GM18511 (cell line): ENCODE measurements at regions not wholly inside any gene's neighbourhood (a gene's known extent, or its start where the extent isn't known, plus 50 kb on each side); places are given as distances from the start of the nearest gene placed in this dataset.
"Not testable (repeated sequence)": the region's sequence is repeated elsewhere in the genome, so short reads cannot be mapped to it uniquely, and the experiment has no call there.

ENCODE experiments used
- ATAC-seq: cut with Tn5 transposase; IDR thresholded peaks from one replicate; pipeline ENCODE4 v1.9.1; 2021; ENCODE audit warnings: mild to moderate bottlenecking, moderate library complexity; ENCODE audit not compliant: unreplicated experiment

DNA sequence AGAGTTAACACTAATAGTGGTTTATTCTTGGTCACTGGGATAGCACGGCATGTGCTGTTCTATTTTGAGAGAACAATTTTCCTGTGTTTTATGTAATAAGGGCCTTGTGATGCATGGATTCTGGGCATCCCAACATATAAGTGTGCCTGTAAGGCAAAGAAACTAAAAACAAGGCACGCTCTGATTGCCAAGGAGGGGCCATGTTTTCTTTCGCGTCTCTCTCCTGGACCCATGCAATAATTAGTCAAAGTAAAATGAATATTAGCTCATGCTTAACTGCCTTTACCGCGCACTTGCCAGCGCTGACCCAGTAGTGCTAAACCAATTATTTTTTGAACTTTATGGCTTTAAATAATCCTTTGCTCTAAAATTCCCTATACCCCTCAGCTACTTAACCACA, 140.9 kb downstream of the PSAT1 start:
- no peak for ATAC-seq

DNA sequence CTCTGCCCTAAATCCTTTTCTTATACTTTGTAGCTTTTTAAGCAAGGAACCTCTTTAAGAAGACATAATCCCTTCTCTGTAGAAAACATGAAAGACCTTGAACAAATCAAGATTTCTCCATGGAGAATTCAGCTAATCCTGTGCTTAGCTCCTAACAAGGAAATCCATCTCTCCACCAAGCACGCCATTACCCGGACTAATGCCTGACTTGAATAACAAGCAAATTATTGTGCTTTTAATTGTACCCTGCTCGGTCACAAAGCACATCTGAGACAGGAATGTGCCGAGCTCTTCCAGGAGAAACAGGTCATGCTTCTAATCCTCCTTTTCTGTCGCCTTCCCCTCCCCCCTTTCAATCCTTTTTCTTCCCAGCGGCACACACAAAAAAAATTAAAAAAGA, 141.3 kb downstream of the PSAT1 start:
- no peak for ATAC-seq

DNA sequence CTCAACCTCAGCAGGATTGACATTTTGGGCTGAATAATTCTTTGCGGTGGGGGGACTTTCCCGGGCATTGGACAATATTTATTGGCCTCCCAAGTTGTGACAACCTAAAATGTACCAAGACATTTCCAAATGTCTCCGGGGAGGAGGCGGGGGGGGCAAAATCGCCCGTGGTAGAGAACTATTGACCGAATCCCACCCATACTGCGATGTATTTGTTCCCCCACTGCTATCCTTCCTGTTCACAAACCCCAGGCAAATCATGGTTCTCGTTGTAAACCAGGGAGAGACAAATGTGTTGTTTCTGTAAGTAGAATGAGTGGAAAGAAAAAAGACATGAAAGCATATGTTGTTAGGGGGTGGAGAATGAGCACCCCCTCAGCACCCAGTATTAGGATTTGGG, 141.9 kb downstream of the PSAT1 start:
- no peak for ATAC-seq

DNA sequence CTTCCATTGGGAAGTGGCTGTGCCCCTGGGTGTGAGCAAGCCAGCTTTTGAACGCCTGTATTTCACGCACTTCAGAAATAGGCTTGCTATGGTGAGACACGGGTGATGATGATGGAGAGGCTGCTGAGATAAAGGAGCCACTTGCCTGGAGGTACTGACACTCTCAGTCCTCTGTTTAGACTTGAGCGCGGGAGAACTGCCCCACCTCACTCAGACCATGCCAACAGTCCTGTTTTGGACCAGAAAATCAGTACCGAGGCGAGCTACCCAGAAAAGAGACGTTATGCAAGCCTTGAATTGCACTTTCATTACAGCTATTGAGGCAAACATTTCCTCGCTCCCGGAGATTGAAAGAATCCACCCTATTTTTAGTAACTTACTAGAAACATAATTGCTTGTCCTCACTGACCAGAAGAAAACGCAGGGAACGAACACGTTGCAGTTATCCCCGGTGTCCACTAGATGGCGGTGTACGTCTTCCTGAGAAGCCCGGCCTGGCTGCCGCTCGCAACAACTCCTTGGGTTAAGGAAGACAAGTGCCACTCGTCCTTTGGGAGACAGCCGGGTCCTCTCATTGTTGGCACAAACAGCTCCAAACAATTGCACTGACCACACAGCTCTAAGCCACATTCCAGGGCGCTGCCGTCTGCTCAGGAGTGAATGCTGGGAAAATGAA, 142.4 kb downstream of the PSAT1 start:
- ATAC-seq: peak; percentile 93

DNA sequence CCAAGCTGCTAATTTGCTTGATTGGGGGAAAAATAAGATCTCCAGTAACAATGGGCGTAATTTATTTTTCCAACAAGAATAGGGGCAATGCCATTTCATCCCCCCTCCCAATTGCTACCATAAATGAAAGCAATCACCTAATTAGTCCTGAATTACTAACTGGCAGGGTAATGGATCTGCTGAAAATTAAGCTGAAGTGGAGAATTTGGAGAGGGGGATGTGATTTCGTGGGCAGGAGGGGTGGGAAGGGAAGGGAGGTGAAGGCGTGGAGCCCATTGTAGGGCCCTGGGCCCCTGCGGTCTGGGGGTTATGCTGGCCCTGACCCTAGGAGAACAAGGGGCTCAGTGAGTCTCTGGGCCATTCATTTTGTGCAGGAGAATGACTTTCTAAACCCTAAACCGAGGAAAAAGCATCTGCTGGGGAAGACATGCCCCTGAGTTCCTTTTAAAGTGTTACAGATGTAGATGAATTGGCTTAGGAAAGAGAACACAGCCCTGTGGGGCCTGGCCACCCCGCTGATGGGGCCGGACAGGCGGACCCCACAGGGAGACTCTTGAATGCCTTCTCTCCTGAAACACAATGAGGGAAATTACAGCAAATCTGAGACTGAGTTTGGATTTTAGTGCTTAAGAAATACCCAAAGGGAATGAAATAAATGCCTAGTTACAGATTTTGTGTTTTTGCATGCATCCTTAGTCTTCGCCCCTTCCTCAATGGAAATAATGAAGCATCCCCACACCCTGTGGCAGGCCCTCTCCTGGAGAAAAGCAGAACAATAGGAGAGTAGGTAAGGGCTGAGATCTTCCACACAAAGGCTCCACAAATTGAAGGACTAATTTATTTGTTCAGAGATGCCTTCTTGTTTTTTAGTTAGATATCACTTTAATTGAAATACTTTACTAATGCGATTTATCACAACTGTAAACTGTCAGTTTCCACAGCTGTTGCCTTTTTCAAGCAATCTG, 143.2 kb downstream of the PSAT1 start:
- ATAC-seq: no peak

DNA sequence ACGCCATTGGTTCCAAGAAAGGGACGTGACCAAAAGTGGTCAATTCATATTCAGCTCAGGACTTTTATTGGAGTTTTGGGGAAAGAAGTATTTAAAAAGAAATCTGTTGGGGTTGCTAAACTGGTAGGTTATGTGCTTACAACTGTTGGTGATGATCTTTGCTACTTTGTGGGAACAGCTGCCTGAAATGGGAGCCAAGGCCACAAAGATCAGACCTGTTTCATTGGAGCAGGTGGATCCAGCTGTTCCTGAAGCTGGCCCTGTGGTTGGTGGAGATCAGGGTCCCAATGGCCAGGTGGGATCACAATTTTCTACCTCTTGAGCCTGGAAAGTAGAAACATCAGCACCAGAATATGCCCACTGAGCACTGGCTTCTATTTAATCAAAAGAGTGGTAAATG, 144.5 kb downstream of the PSAT1 start:
- ATAC-seq: no peak

DNA sequence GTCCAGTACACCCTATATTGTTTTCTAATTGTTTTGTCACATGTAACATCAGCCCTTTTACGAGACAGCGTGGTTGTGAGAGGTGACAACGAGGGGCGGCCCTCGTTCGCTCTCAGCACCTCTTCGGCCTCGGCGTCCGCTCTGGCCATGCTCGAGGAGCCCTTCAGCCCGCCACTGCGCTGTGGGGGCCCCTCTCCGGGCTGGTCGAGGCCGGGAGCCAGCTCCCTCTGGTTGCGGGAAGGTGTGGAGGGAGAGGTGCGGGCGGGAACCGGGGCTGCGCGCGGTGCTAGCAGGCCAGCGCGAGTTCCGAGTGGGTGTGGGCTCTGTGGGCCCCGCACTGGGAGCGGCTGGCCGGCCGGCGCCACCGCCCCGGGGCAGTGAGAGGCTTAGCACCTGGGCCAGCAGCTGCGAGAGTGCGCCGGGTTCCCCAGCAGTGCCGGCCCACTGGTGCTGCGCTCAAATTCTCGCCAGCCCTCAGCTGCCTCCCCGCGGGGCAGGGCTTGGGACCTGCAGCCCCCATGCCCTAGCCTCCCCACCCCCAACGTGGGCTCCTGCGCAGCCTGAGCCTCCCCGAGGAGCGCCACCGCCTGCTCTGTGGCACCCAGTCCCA, 145.0 kb downstream of the PSAT1 start:
- no peak for ATAC-seq

DNA sequence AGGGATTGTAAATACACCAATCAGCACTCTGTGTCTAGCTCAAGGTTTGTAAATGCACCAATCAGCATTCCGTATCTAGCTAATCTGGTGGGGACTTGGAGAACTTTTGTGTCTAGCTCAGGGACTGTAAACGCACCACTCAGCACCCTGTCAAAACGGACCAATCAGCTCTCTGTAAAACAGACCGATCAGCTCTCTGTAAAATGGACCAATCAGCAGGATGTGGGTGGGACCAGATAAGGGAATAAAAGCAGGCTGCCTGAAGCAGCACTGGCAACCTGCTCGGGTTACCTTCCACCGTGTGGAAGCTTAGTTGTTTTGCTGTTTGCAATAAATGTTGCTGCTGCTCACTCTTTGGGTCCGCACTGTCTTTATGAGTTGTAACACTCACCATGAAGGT, 145.7 kb downstream of the PSAT1 start:
- not testable (repeated sequence) for ATAC-seq

DNA sequence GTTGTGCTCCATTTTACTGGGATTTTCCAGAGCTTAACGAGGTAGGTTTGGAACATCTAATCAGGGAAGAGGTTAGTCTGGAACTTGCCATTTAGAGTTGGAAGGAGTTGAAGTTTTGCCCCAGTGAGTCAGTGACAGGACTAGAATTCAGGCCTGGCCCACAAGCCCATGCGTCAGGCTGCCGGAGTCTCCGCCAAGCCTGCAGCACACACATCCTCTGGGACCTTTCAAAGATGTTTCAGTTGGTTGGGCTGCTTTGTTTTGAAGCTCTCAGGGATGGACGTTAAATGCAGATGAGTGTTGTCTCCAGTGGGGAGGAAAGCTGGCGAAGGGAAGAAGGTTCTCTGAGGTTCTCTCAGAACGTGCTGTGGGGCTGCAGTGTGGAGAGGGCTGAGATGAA, 147.0 kb downstream of the PSAT1 start:
- ATAC-seq: no peak

DNA sequence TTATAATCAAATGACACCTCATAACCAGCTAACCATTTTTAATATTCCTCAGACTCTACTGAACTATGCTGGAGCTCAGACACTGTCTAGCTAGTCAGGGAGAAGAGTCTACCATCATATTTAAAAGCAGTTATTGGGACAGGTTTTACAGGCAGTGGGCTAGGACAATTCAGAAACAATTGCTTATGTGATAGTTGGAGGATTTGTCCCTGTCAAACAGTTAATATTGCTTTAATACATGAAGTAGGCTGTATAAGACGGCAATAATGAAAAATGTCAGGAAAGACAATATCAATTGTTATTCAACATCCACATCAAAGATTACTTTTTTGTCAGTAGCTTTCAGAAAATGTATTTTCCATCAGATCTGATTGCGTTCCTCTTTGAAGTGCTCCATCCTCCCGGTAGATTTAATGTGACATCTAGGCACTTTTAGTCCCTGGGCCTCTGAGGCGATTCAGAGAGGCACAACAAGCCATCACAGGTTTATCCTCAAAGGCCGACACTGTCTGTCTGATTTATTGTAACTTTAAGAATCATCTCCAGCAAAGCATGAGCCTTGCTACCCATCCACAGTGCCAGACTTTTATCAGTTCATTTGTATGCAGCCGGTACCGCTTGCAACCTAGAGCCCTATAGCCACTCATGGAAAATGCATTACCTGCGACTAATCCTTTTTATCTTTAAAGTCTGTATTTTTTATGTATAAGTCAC, 152.2 kb downstream of the PSAT1 start:
- ATAC-seq: no peak

DNA sequence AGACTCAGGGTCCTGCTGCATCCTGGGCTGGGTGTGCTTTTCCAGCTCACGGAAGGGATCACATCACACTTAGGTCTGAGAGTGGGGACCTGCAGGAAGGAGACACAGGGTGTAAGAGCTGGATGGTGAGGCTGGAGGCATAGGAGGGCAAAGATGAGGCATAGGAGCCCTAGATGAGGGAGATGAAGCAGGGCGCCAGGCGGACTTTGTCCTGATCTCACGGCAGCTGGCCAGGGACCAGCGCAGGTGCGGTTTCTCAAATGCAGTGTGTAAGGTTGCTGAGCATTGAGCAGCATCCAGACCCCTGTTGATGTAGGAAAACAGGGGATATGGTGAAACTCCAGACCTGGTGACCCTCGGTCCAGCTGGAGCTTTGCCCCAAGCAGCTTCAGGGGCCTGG, 156.5 kb downstream of the PSAT1 start:
- no peak for ATAC-seq

DNA sequence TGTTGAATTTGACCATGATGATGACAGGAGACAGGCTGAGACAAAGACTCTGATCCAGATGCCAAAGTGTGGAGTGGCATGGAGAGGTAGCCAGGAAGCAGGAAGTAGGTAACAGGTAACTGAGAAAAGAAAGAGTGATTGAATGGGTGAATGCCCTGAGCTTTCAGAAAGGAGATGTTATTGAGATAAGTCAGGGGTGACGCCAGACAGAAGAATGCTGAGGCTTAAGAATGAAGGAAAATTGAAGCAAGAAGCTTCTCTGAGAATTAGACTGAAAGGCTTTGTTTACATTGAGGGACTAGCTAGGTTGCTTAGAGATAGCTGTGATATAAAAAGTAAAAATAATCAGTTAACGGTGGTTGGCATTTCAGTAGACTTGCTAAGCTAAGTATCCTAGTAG, 165.7 kb downstream of the PSAT1 start:
- no peak for ATAC-seq

DNA sequence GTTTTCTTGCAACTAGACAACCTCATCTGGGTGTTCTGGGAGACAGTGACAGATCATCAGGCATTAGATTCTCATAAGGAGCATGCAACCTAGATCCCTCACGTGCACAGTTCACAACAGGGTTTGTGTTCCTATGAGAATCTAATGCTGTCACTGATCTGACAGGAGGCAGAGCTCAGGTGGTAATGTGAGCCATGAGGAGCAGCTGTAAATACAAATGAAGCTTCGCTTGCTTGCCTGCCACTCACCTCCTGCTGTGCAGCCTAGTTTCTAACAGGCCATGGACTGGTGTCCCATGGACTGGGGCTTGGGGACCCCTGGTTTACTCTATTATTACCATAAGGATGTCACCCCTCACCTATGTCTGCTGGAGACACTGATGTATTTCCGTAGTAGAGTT, 166.8 kb downstream of the PSAT1 start:
- ATAC-seq: no peak

DNA sequence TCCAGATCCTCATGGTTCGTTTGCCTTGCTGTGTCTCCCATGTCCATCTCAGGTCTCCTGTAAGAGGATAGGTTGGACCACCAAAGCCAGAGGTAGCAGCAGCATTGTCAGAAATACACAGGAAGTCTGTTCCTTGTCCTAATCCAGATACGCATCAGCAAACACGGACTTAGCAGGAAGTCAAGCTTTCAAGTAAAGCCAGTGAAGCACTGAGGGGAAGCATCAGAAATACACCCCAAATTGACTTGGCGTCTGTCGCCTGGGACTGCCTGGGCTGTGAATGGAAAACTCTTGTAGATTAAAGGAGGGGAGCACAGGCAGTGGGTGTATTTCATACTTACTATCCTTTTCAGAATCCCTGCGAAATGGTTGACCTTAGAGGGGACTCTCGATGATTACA, 171.3 kb downstream of the PSAT1 start:
- ATAC-seq: no peak

DNA sequence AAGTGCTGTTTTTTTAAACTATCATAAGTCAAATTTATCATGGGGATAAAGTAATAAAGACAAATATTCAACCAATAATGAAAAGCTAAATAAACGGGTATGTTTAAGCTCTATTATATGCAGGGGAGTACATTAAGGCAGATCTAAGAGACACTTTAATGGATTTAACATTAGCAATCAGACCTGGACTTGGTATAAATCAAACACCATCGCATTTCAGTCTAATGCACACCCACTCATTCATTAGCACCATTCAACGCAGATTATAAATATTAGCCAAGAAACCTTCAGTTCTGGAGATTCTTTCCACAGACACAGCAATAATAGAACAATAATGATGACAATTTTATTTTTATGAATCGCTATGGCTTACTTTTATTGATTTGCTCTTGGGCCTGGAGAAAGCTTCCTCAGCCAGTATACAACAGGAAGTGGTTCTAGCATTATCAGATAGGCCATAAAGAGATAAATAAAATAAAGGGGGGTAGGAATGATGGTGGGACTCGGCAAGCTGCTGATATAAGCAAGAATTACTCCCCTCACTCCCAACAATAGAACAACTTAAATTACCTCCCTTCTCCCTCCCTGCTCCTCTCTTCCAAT, 172.2 kb downstream of the PSAT1 start:
- ATAC-seq: no peak

DNA sequence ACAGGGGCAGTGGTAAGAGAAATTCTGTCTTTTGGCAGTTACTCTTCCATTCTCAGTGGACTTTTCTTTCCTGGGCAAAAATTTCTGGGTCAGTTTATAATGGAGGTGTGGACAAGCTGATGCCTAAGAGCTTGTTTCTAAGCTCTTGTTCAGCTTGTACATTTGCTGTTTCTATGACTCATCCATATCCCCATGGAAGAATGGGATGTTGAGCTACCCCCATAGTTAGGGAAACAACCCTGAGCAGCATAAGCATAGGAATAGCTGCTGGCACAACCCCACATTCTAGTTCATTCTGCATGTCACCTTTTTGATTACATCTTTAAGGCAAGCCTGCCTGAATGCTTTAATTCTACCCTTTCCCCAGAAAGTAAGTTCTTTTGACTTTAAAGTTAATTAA, 173.3 kb downstream of the PSAT1 start:
- no peak for ATAC-seq

DNA sequence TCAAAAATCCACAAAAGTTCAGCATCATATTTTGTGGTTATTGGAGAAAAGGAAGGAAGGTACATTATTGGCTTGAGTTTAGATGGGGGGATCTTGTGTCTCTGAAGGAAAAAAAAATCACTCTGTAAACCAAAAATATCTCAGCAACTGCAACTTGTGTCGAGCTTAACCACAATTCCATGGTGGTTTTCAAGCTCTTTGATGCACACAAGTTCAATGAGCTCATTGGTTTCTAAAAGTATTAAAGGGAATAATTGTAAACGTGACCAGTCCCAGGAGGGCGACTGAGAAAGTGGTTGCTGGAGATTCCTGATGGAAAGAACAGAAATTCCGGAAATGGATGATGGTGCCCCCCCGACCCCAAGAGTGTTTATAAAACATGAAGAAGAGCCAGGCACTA, 173.8 kb downstream of the PSAT1 start:
- ATAC-seq: no peak

DNA sequence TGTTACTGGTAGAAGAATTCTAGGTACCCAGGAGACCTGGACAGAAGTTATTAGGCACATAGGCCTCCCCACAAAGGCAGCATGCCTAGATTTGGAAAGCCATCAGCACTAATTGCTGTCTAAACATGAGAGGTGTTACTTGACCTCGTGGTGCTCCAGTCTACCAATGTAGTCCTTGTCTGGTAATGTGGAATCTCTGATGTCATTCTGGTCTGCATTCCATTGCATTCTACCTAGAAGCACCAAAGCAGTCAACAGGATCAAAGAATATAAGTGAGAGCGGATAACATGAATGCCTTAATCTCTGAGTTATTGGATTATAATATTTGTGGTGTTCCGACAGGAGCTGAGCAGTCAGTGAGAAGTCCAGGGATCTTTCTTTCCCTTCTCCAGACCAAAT, 175.2 kb downstream of the PSAT1 start:
- ATAC-seq: no peak

DNA sequence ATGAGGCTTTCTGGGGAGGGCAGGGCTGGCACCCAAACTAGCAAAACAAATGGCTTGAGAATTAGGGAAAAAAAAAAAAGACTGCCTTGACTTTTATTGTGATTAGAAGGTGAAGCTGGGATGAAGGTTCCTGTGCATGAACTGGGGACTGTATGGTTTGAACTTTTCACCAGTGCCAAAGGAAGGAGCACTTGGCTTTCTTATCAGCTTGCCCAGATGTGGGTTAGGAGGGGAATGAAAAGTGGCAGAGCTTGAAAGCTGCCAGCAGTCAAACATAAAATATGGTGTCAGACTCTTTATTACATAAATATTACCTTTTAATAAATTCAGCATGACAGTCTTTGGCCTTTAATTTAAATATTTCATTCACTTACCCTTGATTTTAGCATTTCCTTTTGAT, 182.5 kb downstream of the PSAT1 start:
- no peak for ATAC-seq

DNA sequence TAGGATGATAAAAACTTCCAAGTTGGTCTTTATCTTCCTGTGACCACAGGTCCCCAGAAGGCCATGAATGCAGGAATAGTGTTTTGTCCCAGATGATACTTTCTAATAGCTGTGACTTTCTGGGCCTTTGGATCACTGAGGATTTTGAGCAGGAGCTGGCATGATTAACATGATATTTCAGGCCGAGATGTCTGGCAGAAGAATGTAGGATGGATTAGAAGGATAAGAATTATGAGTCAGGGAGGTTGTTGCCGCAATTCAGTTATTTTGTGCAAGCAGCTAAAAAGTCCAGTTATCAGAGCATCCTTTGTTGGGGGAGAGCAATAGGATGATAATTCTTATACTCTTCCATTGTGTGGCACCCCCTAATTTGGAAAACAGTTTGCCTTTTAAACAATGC, 189.7 kb downstream of the PSAT1 start:
- no peak for ATAC-seq

DNA sequence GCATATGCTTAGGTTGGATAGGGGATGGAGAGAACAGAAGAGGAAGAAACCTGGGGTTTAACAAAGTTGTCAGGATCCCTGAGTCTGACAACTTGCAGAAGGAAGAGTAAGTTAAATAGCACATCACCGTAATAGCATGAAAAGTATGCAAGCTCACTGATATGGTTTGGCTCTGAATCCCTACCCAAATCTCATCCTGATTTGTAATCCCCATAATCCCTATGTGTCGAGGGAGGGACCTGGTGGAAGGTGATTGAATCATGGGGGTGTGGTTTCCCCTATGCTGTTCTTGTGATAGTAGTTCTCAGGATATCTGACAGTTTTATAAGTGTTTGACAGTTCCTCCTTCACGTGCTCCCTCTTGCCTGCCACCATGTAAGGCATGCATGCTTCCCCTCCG, 193.3 kb downstream of the PSAT1 start:
- no peak for ATAC-seq
